ENCODE measurements at regions not wholly inside any gene's neighbourhood (a gene's known extent, or its start where the extent isn't known, plus 50 kb on each side); places are given as distances from the start of the nearest gene placed in this dataset.

- Histone ChIP-seq H3K4ac (ENCODE audit: low read depth, low read length) (no peak overlapping the region), H3K27ac (ENCODE audit: insufficient read length, low read depth, low read length) (no peak overlapping the region), H3K4me1 (ENCODE audit: insufficient read depth, low read length) (no peaks in the 10 kb centered on the region), H3K23me2 (ENCODE audit: insufficient read length, low read depth, low read length, poor library complexity, severe bottlenecking) (no peaks in the 10 kb centered on the region), H4K5ac (ENCODE audit: insufficient read length, low read depth, low read length) (no peak overlapping the region), H3T11ph (ENCODE audit: low read length) (no peak overlapping the region), H3K14ac (ENCODE audit: insufficient read depth, low read length) (no peak overlapping the region), H2AK5ac (ENCODE audit: insufficient read length, low read length) (no peak overlapping the region), H3K79me1 (ENCODE audit: insufficient read depth, low read depth, low read length, poor library complexity, severe bottlenecking) (no peaks in the 10 kb centered on the region), H3K23ac (ENCODE audit: insufficient read length, low read depth, low read length) (no peak overlapping the region), H3K79me2 (ENCODE audit: insufficient read depth, low read length) (no peaks in the 10 kb centered on the region), H4K91ac (ENCODE audit: insufficient read length, low read depth, low read length) (no peak overlapping the region), H2BK15ac (ENCODE audit: low read depth, low read length) (no peak overlapping the region), H2AFZ (ENCODE audit: low read length) (no peak overlapping the region), H3K9me3 (ENCODE audit: control insufficient read depth, low read depth, low read length) (no peaks in the 10 kb centered on the region), H4K8ac (replicated peaks; ENCODE audit: insufficient read length, low read depth, low read length) (no peak overlapping the region), H3K56ac (ENCODE audit: insufficient read length, low read depth, low read length) (no peak overlapping the region), H2BK120ac (ENCODE audit: low read depth, low read length, poor library complexity, severe bottlenecking) (no peak overlapping the region), H3K18ac (ENCODE audit: insufficient read length, low read depth, low read length) (no peak overlapping the region), H2BK5ac (ENCODE audit: insufficient read length, low read length) (no peak overlapping the region), H2BK20ac (ENCODE audit: low read depth, low read length, poor library complexity, severe bottlenecking) (no peak overlapping the region), H2BK12ac (ENCODE audit: insufficient read length, low read depth, low read length) (peak overlapping the region; percentile 60), H3K9ac (ENCODE audit: extremely low read depth, insufficient read length, low read length) (no peak overlapping the region), H3K4me2 (ENCODE audit: insufficient read depth, insufficient read length, low read length) (no peak overlapping the region), H4K20me1 (ENCODE audit: control insufficient read depth, insufficient read depth, insufficient read length) (no peaks in the 10 kb centered on the region), H3K27me3 (ENCODE audit: insufficient read depth, low read length) (no peaks in the 10 kb centered on the region)
- Mint-ChIP-seq H3K27ac (no peak overlapping the region), H3K9me3 (no peaks in the 10 kb centered on the region), H3K4me3 (no peak overlapping the region), H3K27me3 (ENCODE audit: low read depth) (no peaks in the 10 kb centered on the region; the same call in 1 of the 2 replicates), H3K4me1 (no peaks in the 10 kb centered on the region), H3K36me3 (ENCODE audit: insufficient read depth in 1 of 3, low read depth in 3 of 3) (no peaks in the 10 kb centered on the region)
- no peak for TF ChIP-seq CTCF (conservative IDR thresholded peaks at IDR 0.05)
- DNase-seq = no peak
- WGBS (ENCODE audit: extremely low coverage, insufficient read length, low lambda C conversion rate) = no CpG with 5 or more reads among the region's 4 CpGs
Observed at GRCh38 chr1:115156826-115157468, 67.6 kb upstream of the TSPAN2 start.
